HUES64 (cell line): ENCODE measurements at regions not wholly inside any gene's neighbourhood (a gene's known extent, or its start where the extent isn't known, plus 50 kb on each side); places are given as distances from the start of the nearest gene placed in this dataset.
A peak's percentile ranks its signal among the peaks of the same experiment; 100 is the strongest.

Experiments used
- H3K27ac ChIP-seq: 2 replicates; pipeline ENCODE4 v1.7.0; 2013; ENCODE audit warnings: low read depth, low read length, inconsistent platforms
- H3K27me3 ChIP-seq: 2 replicates; pipeline ENCODE4 v1.6.1; 2013; ENCODE audit warnings: mild to moderate bottlenecking, low read length; ENCODE audit not compliant: insufficient read depth
- H3K36me3 ChIP-seq: 2 replicates; pipeline ENCODE4 v1.6.1; 2013; ENCODE audit warnings: mild to moderate bottlenecking, low read length; ENCODE audit not compliant: insufficient read depth
- H3K4me1 ChIP-seq: 2 replicates; pipeline ENCODE4 v1.6.1; 2013; ENCODE audit warnings: mild to moderate bottlenecking, low read length, moderate library complexity; ENCODE audit not compliant: insufficient read depth
- H3K4me3 ChIP-seq: 2 replicates; pipeline ENCODE4 v1.5.1; 2013; ENCODE audit warnings: mild to moderate bottlenecking, low read length, moderate library complexity
- H3K9ac ChIP-seq: 2 replicates; pipeline ENCODE4 v1.6.1; 2013; ENCODE audit warnings: mild to moderate bottlenecking, low read depth, low read length
- H3K9me3 ChIP-seq: 2 replicates; pipeline ENCODE4 v1.6.1; 2013; ENCODE audit warnings: low read depth, low read length; ENCODE audit not compliant: insufficient read depth
- WGBS: fragments of 150-250, 120-280 bp; methylation state at CpG from one replicate; pipeline ENCODE4 v1.1.7; 2013; ENCODE audit warnings: missing lambda C conversion rate; 5-methylcytosine and 5-hydroxymethylcytosine counted together

- Histone ChIP-seq H3K36me3 (no peaks in the 10 kb centered on the region), H3K27me3 (no peaks in the 10 kb centered on the region), H3K4me3 (no peak overlapping the region), H3K9ac (no peak overlapping the region), H3K4me1 (no peaks in the 10 kb centered on the region), H3K9me3 (no peaks in the 10 kb centered on the region), H3K27ac (no peak overlapping the region)
- WGBS: 88% methylated on average over 1 of the region's 1 CpG
These were observed 419.0 kb upstream of the FBXO33 start for GRCh38 chr14:39851202-39851601.

- Histone ChIP-seq H3K36me3 (no peaks in the 10 kb centered on the region), H3K4me3 (no peak overlapping the region), H3K27ac (no peak overlapping the region), H3K9me3 (no peaks in the 10 kb centered on the region), H3K4me1 (no peaks in the 10 kb centered on the region), H3K27me3 (no peaks in the 10 kb centered on the region), H3K9ac (no peak overlapping the region)
- 96% methylated on average over 3 of the region's 5 CpGs for WGBS
These were observed 415.6 kb upstream of the FBXO33 start for GRCh38 chr14:39847852-39848251.

GRCh38 chr14:39847194-39847593 lies 415.0 kb upstream of the FBXO33 start:
- Histone ChIP-seq H3K27ac (no peak overlapping the region), H3K9me3 (no peaks in the 10 kb centered on the region), H3K27me3 (no peaks in the 10 kb centered on the region), H3K36me3 (no peaks in the 10 kb centered on the region), H3K9ac (no peak overlapping the region), H3K4me1 (no peaks in the 10 kb centered on the region), H3K4me3 (no peak overlapping the region)

- Histone ChIP-seq H3K36me3 (no peaks in the 10 kb centered on the region), H3K27ac (no peak overlapping the region), H3K9me3 (no peaks in the 10 kb centered on the region), H3K4me3 (no peak overlapping the region), H3K27me3 (no peaks in the 10 kb centered on the region), H3K4me1 (no peaks in the 10 kb centered on the region), H3K9ac (no peak overlapping the region)
- 94% methylated on average over 5 of the region's 5 CpGs for WGBS
These were observed 411.6 kb upstream of the FBXO33 start for GRCh38 chr14:39843881-39844280.

- Histone ChIP-seq H3K36me3 (no peaks in the 10 kb centered on the region), H3K27ac (no peak overlapping the region), H3K4me3 (no peak overlapping the region), H3K27me3 (no peaks in the 10 kb centered on the region), H3K4me1 (no peaks in the 10 kb centered on the region), H3K9ac (no peak overlapping the region), H3K9me3 (no peaks in the 10 kb centered on the region)
These were observed 408.9 kb upstream of the FBXO33 start for GRCh38 chr14:39841088-39841487.

- H3K27ac ChIP-seq: no peak overlapping the region
- H3K4me3 ChIP-seq: no peak overlapping the region
- no peaks in the 10 kb centered on the region for H3K27me3 ChIP-seq
- no peaks in the 10 kb centered on the region for H3K9me3 ChIP-seq
- H3K36me3 ChIP-seq: no peaks in the 10 kb centered on the region
- H3K9ac ChIP-seq: no peak overlapping the region
- WGBS: 98% methylated on average over 1 of the region's 2 CpGs
- no peaks in the 10 kb centered on the region for H3K4me1 ChIP-seq
These were observed 395.8 kb upstream of the FBXO33 start for GRCh38 chr14:39827901-39828655.

GRCh38 chr14:39812532-39813320 lies 380.5 kb upstream of the FBXO33 start:
- H3K4me3 ChIP-seq: no peak overlapping the region
- no peaks in the 10 kb centered on the region for H3K36me3 ChIP-seq
- H3K9me3 ChIP-seq: no peaks in the 10 kb centered on the region
- H3K27me3 ChIP-seq: no peaks in the 10 kb centered on the region
- H3K9ac ChIP-seq: no peak overlapping the region
- no peak overlapping the region for H3K27ac ChIP-seq
- no CpG with 5 or more reads among the region's 3 CpGs for WGBS
- H3K4me1 ChIP-seq: no peaks in the 10 kb centered on the region

- H3K27me3 ChIP-seq: no peaks in the 10 kb centered on the region
- H3K9me3 ChIP-seq: no peaks in the 10 kb centered on the region
- H3K9ac ChIP-seq: no peak overlapping the region
- 92% methylated on average over 3 of the region's 3 CpGs for whole genome bisulfite sequencing
- H3K4me3 ChIP-seq: no peak overlapping the region
- H3K27ac ChIP-seq: no peak overlapping the region
- no peaks in the 10 kb centered on the region for H3K4me1 ChIP-seq
- H3K36me3 ChIP-seq: no peaks in the 10 kb centered on the region
These were observed 375.0 kb upstream of the FBXO33 start for GRCh38 chr14:39807271-39807670.

- Histone ChIP-seq H3K27me3 (no peaks in the 10 kb centered on the region), H3K9ac (no peak overlapping the region), H3K4me1 (peaks cover 12% of the 10 kb centered on the region; the same call in 1 of the 2 replicates), H3K36me3 (no peaks in the 10 kb centered on the region), H3K27ac (no peak overlapping the region), H3K9me3 (no peaks in the 10 kb centered on the region), H3K4me3 (no peak overlapping the region)
- WGBS: 100% methylated on average over 1 of the region's 1 CpG
These were observed 352.2 kb upstream of the FBXO33 start for GRCh38 chr14:39784461-39784860.

GRCh38 chr14:39781466-39781865 lies 349.2 kb upstream of the FBXO33 start:
- WGBS: 88% methylated on average over 5 of the region's 5 CpGs

GRCh38 chr14:39773387-39774126 lies 341.3 kb upstream of the FBXO33 start:
- H3K27ac ChIP-seq: no peak overlapping the region
- peaks cover 15% of the 10 kb centered on the region; the same call in 1 of the 2 replicates for H3K4me1 ChIP-seq
- no peaks in the 10 kb centered on the region for H3K27me3 ChIP-seq
- no peaks in the 10 kb centered on the region for H3K36me3 ChIP-seq
- no peaks in the 10 kb centered on the region for H3K9me3 ChIP-seq
- WGBS: 87% methylated on average over 2 of the region's 2 CpGs
- no peak overlapping the region for H3K9ac ChIP-seq
- H3K4me3 ChIP-seq: no peak overlapping the region

More at GRCh38 chr14:39781466-39781865, 349.2 kb upstream of the FBXO33 start:
- Histone ChIP-seq H3K4me3 (no peak overlapping the region), H3K27me3 (no peaks in the 10 kb centered on the region), H3K4me1 (peaks cover 12% of the 10 kb centered on the region; the same call in 1 of the 2 replicates), H3K9me3 (no peaks in the 10 kb centered on the region), H3K27ac (no peak overlapping the region), H3K36me3 (no peaks in the 10 kb centered on the region), H3K9ac (0 out of 2 replicates have a peak overlapping the region, but pooled peaks have one; percentile 5)
